ENCODE measurements at regions not wholly inside any gene's neighbourhood (a gene's known extent, or its start where the extent isn't known, plus 50 kb on each side); places are given as distances from the start of the nearest gene placed in this dataset.

DNA sequence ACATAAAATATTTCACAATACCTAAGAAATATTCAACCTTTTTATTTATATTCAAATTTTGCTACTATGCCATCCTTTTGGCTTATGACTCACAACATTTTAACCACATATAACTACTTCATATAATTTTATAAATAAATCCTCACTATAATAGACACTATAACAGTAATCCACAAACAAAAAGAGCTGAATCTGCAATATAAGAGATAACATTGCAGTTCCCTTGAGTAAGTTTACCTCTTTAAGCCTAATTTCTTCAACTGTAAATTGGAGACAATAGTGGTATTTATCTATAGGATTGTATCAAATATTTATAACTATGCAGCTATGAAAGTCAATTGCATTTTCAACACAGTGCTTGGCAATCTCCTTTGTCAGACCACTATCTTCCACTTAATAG lies 1084.5 kb downstream of the NR2F1-AS1 start:
- TF ChIP-seq, protein P1, sequence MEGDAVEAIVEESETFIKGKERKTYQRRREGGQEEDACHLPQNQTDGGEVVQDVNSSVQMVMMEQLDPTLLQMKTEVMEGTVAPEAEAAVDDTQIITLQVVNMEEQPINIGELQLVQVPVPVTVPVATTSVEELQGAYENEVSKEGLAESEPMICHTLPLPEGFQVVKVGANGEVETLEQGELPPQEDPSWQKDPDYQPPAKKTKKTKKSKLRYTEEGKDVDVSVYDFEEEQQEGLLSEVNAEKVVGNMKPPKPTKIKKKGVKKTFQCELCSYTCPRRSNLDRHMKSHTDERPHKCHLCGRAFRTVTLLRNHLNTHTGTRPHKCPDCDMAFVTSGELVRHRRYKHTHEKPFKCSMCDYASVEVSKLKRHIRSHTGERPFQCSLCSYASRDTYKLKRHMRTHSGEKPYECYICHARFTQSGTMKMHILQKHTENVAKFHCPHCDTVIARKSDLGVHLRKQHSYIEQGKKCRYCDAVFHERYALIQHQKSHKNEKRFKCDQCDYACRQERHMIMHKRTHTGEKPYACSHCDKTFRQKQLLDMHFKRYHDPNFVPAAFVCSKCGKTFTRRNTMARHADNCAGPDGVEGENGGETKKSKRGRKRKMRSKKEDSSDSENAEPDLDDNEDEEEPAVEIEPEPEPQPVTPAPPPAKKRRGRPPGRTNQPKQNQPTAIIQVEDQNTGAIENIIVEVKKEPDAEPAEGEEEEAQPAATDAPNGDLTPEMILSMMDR (IDR thresholded peaks at IDR 0.05; ENCODE audit: low read depth, low read length) = no peak
- no peak for TF ChIP-seq MYC (IDR thresholded peaks at IDR 0.05; ENCODE audit: low read depth, low read length)
- TF ChIP-seq POLR2A (IDR thresholded peaks at IDR 0.05; ENCODE audit: extremely low read depth, insufficient read length) = no peak
- TF ChIP-seq, protein P2, sequence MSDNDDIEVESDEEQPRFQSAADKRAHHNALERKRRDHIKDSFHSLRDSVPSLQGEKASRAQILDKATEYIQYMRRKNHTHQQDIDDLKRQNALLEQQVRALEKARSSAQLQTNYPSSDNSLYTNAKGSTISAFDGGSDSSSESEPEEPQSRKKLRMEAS (IDR thresholded peaks at IDR 0.05; ENCODE audit: low read depth, low read length) = no peak
- H3K4me3 ChIP-seq (ENCODE audit: low read depth, low read length) = no peak overlapping the region
- DNase-seq (ENCODE audit: low read depth) = no peak

DNA sequence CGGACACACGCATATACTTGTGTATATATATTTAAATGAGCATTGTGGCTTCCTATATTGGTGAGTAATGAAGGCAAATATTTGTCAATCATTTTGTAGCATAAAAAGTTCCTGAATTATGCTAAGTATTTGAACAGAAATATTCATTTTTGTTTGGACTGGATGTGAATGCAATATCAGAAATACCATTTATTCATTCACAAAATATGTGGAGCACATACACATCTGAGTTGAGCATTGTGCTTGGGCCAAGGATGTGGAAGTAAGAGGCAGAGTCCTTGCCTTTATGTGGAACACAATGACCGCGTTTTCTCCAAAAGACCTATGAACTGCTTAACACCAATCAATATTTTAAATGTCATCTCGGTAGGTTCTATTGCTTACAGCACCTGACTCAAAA lies 1086.5 kb downstream of the NR2F1-AS1 start:
- no peak for DNase-seq (ENCODE audit: low read depth)
- no peak overlapping the region for H3K4me3 ChIP-seq (ENCODE audit: low read depth, low read length)
- TF ChIP-seq POLR2A (IDR thresholded peaks at IDR 0.05; ENCODE audit: extremely low read depth, insufficient read length) = no peak
- no peak for TF ChIP-seq MYC (IDR thresholded peaks at IDR 0.05; ENCODE audit: low read depth, low read length)
- TF ChIP-seq, protein P2 (IDR thresholded peaks at IDR 0.05; ENCODE audit: low read depth, low read length) = no peak
- TF ChIP-seq, protein P1 (IDR thresholded peaks at IDR 0.05; ENCODE audit: low read depth, low read length) = no peak

DNA sequence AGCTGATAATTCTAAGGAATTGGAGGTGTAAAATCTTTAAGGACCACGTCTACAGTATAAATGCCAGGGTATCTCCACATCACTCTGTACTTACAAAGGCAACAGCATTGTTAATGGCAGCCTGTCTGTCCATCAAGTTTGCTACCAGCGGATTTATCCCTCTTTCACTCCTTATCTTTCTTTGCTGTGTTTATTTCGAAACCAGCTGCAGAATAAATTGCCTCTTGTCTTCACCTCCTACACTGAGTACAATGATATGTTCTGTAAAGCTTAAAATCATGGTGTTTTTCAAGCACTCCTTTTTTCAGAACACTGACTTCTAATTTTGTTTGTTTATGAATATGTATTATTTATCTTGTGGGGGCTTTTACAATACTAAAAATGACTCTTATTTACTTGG lies 1088.1 kb downstream of the NR2F1-AS1 start:
- TF ChIP-seq POLR2A (IDR thresholded peaks at IDR 0.05; ENCODE audit: extremely low read depth, insufficient read length) (no peak), MYC (IDR thresholded peaks at IDR 0.05; ENCODE audit: low read depth, low read length) (no peak)
- TF ChIP-seq, protein P2 (IDR thresholded peaks at IDR 0.05; ENCODE audit: low read depth, low read length) = no peak
- TF ChIP-seq, protein P1 (IDR thresholded peaks at IDR 0.05; ENCODE audit: low read depth, low read length) = no peak
- H3K4me3 ChIP-seq (ENCODE audit: low read depth, low read length) = no peak overlapping the region
- DNase-seq (ENCODE audit: low read depth) = no peak

DNA sequence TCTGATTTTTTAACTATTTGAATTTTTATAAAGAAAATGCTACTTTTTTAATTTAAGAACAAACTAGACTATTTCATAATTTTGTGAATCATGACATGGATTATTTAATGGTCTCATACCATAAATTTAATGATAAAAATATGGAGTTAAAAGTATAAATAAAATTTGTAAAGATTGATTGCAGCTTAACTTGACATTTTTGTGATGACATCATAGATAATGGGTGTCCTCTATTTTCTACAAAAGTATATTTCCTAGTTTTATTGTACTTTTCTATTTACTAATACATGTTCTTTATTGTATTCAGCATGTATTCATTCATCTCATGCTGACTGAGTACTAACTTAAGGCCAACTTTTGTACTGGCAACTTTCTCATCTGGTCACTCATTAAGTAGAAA lies 1096.5 kb downstream of the NR2F1-AS1 start:
- TF ChIP-seq, protein P1 (IDR thresholded peaks at IDR 0.05; ENCODE audit: low read depth, low read length) = no peak
- TF ChIP-seq, protein P2 (IDR thresholded peaks at IDR 0.05; ENCODE audit: low read depth, low read length) = no peak
- no peak for TF ChIP-seq POLR2A (IDR thresholded peaks at IDR 0.05; ENCODE audit: extremely low read depth, insufficient read length)
- no peak for TF ChIP-seq MYC (IDR thresholded peaks at IDR 0.05; ENCODE audit: low read depth, low read length)
- DNase-seq (ENCODE audit: low read depth) = no peak
- no peak overlapping the region for H3K4me3 ChIP-seq (ENCODE audit: low read depth, low read length)

DNA sequence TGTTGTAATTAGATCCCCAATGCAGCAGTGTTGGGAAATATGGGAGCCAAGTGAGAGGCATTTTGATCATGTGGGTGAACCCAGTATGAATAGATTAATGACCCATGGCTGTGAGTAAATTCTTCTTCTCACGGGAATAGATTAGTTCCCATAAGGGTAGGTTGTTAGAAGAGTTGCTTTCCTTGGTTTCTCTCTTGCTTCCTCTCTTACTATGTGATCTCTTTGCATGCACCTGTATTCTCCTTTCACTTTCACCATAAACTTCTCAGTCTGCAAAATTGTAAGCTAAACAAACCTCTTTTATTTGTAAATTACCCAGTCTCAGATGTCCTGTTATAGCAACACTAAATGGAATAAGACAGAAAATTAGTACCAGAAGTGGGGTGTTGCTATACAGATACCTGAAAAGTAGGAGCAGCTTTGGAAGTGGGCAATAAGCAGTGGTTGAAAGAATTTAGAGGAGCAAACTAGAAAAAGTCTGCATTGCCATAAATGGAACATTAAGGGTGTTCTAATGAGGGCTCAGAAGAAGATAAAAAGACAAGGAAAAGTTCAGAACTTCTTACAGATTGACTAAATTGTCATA lies 1090.0 kb upstream of the ARRDC3 start:
- DNase-seq (ENCODE audit: low read depth) = no peak
- no peak for TF ChIP-seq POLR2A (IDR thresholded peaks at IDR 0.05; ENCODE audit: extremely low read depth, insufficient read length)
- TF ChIP-seq MYC (IDR thresholded peaks at IDR 0.05; ENCODE audit: low read depth, low read length) = no peak
- TF ChIP-seq, protein P1 (IDR thresholded peaks at IDR 0.05; ENCODE audit: low read depth, low read length) = no peak
- TF ChIP-seq, protein P2 (IDR thresholded peaks at IDR 0.05; ENCODE audit: low read depth, low read length) = no peak

More for the DNA sequence above, 1090.0 kb upstream of the ARRDC3 start:
- H3K4me3 ChIP-seq (ENCODE audit: low read depth, low read length) = no peak overlapping the region

Data from NB4 (cell line).